ENCODE measurements at regions not wholly inside any gene's neighbourhood (a gene's known extent, or its start where the extent isn't known, plus 50 kb on each side); places are given as distances from the start of the nearest gene placed in this dataset.

- no peaks in the 10 kb centered on the region for H3K27me3 ChIP-seq (ENCODE audit: insufficient read depth, low read length, poor library complexity, severe bottlenecking)
- Mint-ChIP-seq H3K9me3 (peaks cover 2 to 17% (median 2%) of the 10 kb centered on the region in 5 donors), H3K4me1 (no peaks in the 10 kb centered on the region), H3K27ac (no peak overlapping the region), H3K27me3 (peaks cover 0 to 2% of the 10 kb centered on the region in 2 donors), H3K4me3 (no peak overlapping the region), H3K36me3 (no peaks in the 10 kb centered on the region)
- H3K36me3 ChIP-seq (ENCODE audit: insufficient read depth, low read length), result no peaks in the 10 kb centered on the region
- DNase-seq, result no peak
- H3K27ac ChIP-seq (ENCODE audit: low read depth, low read length), result no peak overlapping the region
- H3K4me1 ChIP-seq (ENCODE audit: insufficient read depth, low read length), result no peaks in the 10 kb centered on the region
- no peak overlapping the region for H3K4me3 ChIP-seq (ENCODE audit: low read length)
- CTCF ChIA-PET, result no interaction called here
- POLR2A ChIA-PET, result no interaction called here
- no peaks in the 10 kb centered on the region for H3K9me3 ChIP-seq (ENCODE audit: low read length)
Observed at GRCh38 chr4:27873596-27873995, 1013.0 kb downstream of the STIM2 start.

- H3K4me1 ChIP-seq (ENCODE audit: insufficient read depth, low read length), result no peaks in the 10 kb centered on the region
- POLR2A ChIA-PET, result no interaction called here
- no peaks in the 10 kb centered on the region for H3K36me3 ChIP-seq (ENCODE audit: insufficient read depth, low read length)
- DNase-seq, result no peak
- H3K4me1 Mint-ChIP-seq, result no peaks in the 10 kb centered on the region
- no peak overlapping the region for H3K27ac Mint-ChIP-seq
- no peak overlapping the region for H3K4me3 ChIP-seq (ENCODE audit: low read length)
- H3K27me3 Mint-ChIP-seq, result no peaks in the 10 kb centered on the region
- CTCF ChIA-PET, result no interaction called here
- H3K27ac ChIP-seq (ENCODE audit: low read depth, low read length), result no peak overlapping the region
- H3K27me3 ChIP-seq (ENCODE audit: insufficient read depth, low read length, poor library complexity, severe bottlenecking), result no peaks in the 10 kb centered on the region
- H3K4me3 Mint-ChIP-seq, result no peak overlapping the region
- H3K9me3 ChIP-seq (ENCODE audit: low read length), result no peaks in the 10 kb centered on the region
- H3K9me3 Mint-ChIP-seq, result peaks cover 3 to 39% (median 9%) of the 10 kb centered on the region in 5 donors
- no peaks in the 10 kb centered on the region for H3K36me3 Mint-ChIP-seq
Observed at GRCh38 chr4:27881705-27882104, 1021.1 kb downstream of the STIM2 start.

GRCh38 chr4:27886120-27886519 is 1025.5 kb downstream of the STIM2 start:
- POLR2A ChIA-PET, result no interaction called here
- Histone ChIP-seq H3K36me3 (ENCODE audit: insufficient read depth, low read length) (no peaks in the 10 kb centered on the region), H3K27ac (ENCODE audit: low read depth, low read length) (no peak overlapping the region), H3K9me3 (ENCODE audit: low read length) (no peaks in the 10 kb centered on the region), H3K27me3 (ENCODE audit: insufficient read depth, low read length, poor library complexity, severe bottlenecking) (no peaks in the 10 kb centered on the region), H3K4me1 (ENCODE audit: insufficient read depth, low read length) (no peaks in the 10 kb centered on the region), H3K4me3 (ENCODE audit: low read length) (no peak overlapping the region)
- Mint-ChIP-seq H3K27me3 (no peaks in the 10 kb centered on the region), H3K4me1 (no peaks in the 10 kb centered on the region), H3K4me3 (no peak overlapping the region), H3K36me3 (no peaks in the 10 kb centered on the region), H3K27ac (no peak overlapping the region), H3K9me3 (peaks cover 0 to 24% (median 7%) of the 10 kb centered on the region in 5 donors)
- no peak for DNase-seq
- CTCF ChIA-PET, result no interaction called here

- Mint-ChIP-seq H3K27me3 (no peaks in the 10 kb centered on the region), H3K4me3 (no peak overlapping the region), H3K36me3 (no peaks in the 10 kb centered on the region), H3K4me1 (no peaks in the 10 kb centered on the region), H3K9me3 (peaks cover 0 to 18% (median 5%) of the 10 kb centered on the region in 5 donors), H3K27ac (no peak overlapping the region)
- H3K27me3 ChIP-seq (ENCODE audit: insufficient read depth, low read length, poor library complexity, severe bottlenecking), result no peaks in the 10 kb centered on the region
- H3K9me3 ChIP-seq (ENCODE audit: low read length), result no peaks in the 10 kb centered on the region
- CTCF ChIA-PET, result no interaction called here
- no peaks in the 10 kb centered on the region for H3K4me1 ChIP-seq (ENCODE audit: insufficient read depth, low read length)
- H3K36me3 ChIP-seq (ENCODE audit: insufficient read depth, low read length), result no peaks in the 10 kb centered on the region
- no peak overlapping the region for H3K4me3 ChIP-seq (ENCODE audit: low read length)
- no peak overlapping the region for H3K27ac ChIP-seq (ENCODE audit: low read depth, low read length)
- no peak for DNase-seq
- POLR2A ChIA-PET, result no interaction called here
Observed at GRCh38 chr4:27887646-27888045, 1027.0 kb downstream of the STIM2 start.

GRCh38 chr4:27888505-27888904 is 1027.9 kb downstream of the STIM2 start:
- H3K27me3 Mint-ChIP-seq, result no peaks in the 10 kb centered on the region
- CTCF ChIA-PET, result no interaction called here
- Histone ChIP-seq H3K27me3 (ENCODE audit: insufficient read depth, low read length, poor library complexity, severe bottlenecking) (no peaks in the 10 kb centered on the region), H3K27ac (ENCODE audit: low read depth, low read length) (no peak overlapping the region), H3K9me3 (ENCODE audit: low read length) (no peaks in the 10 kb centered on the region), H3K4me3 (ENCODE audit: low read length) (no peak overlapping the region), H3K36me3 (ENCODE audit: insufficient read depth, low read length) (no peaks in the 10 kb centered on the region), H3K4me1 (ENCODE audit: insufficient read depth, low read length) (no peaks in the 10 kb centered on the region)
- no peak overlapping the region for H3K4me3 Mint-ChIP-seq
- H3K36me3 Mint-ChIP-seq, result no peaks in the 10 kb centered on the region
- H3K27ac Mint-ChIP-seq, result no peak overlapping the region
- H3K9me3 Mint-ChIP-seq, result peaks cover 0 to 22% (median 5%) of the 10 kb centered on the region in 5 donors
- H3K4me1 Mint-ChIP-seq, result no peaks in the 10 kb centered on the region
- DNase-seq, result no peak
- POLR2A ChIA-PET, result no interaction called here

GRCh38 chr4:27894951-27895350 is 1034.3 kb downstream of the STIM2 start:
- H3K36me3 Mint-ChIP-seq, result no peaks in the 10 kb centered on the region
- H3K27ac Mint-ChIP-seq, result no peak overlapping the region
- Histone ChIP-seq H3K4me1 (ENCODE audit: insufficient read depth, low read length) (no peaks in the 10 kb centered on the region), H3K9me3 (ENCODE audit: low read length) (no peaks in the 10 kb centered on the region), H3K36me3 (ENCODE audit: insufficient read depth, low read length) (no peaks in the 10 kb centered on the region), H3K27me3 (ENCODE audit: insufficient read depth, low read length, poor library complexity, severe bottlenecking) (no peaks in the 10 kb centered on the region), H3K27ac (ENCODE audit: low read depth, low read length) (no peak overlapping the region), H3K4me3 (ENCODE audit: low read length) (no peak overlapping the region)
- no peak overlapping the region for H3K4me3 Mint-ChIP-seq
- H3K4me1 Mint-ChIP-seq, result no peaks in the 10 kb centered on the region
- H3K27me3 Mint-ChIP-seq, result no peaks in the 10 kb centered on the region
- H3K9me3 Mint-ChIP-seq, result peaks cover 6 to 23% (median 11%) of the 10 kb centered on the region in 5 donors
- ChIA-PET POLR2A (no interaction called here), CTCF (no interaction called here)
- no peak for DNase-seq

GRCh38 chr4:27908356-27908755 is 1047.7 kb downstream of the STIM2 start:
- Mint-ChIP-seq H3K36me3 (no peaks in the 10 kb centered on the region), H3K4me3 (no peak overlapping the region), H3K9me3 (peaks cover 6 to 40% (median 12%) of the 10 kb centered on the region in 5 donors), H3K4me1 (no peaks in the 10 kb centered on the region), H3K27me3 (no peaks in the 10 kb centered on the region), H3K27ac (no peak overlapping the region)
- H3K27ac ChIP-seq (ENCODE audit: low read depth, low read length), result no peak overlapping the region
- H3K4me1 ChIP-seq (ENCODE audit: insufficient read depth, low read length), result no peaks in the 10 kb centered on the region
- no peaks in the 10 kb centered on the region for H3K27me3 ChIP-seq (ENCODE audit: insufficient read depth, low read length, poor library complexity, severe bottlenecking)
- no peak overlapping the region for H3K4me3 ChIP-seq (ENCODE audit: low read length)
- ChIA-PET CTCF (no interaction called here), POLR2A (no interaction called here)
- DNase-seq, result no peak
- H3K9me3 ChIP-seq (ENCODE audit: low read length), result no peaks in the 10 kb centered on the region
- H3K36me3 ChIP-seq (ENCODE audit: insufficient read depth, low read length), result no peaks in the 10 kb centered on the region

- ChIA-PET POLR2A (no interaction called here), CTCF (no interaction called here)
- DNase-seq, result no peak
- no peaks in the 10 kb centered on the region for H3K36me3 Mint-ChIP-seq
- no peaks in the 10 kb centered on the region for H3K9me3 ChIP-seq (ENCODE audit: low read length)
- no peaks in the 10 kb centered on the region for H3K4me1 ChIP-seq (ENCODE audit: insufficient read depth, low read length)
- H3K36me3 ChIP-seq (ENCODE audit: insufficient read depth, low read length), result no peaks in the 10 kb centered on the region
- H3K27me3 Mint-ChIP-seq, result no peaks in the 10 kb centered on the region
- H3K27ac ChIP-seq (ENCODE audit: low read depth, low read length), result no peak overlapping the region
- H3K9me3 Mint-ChIP-seq, result peaks cover 6 to 39% (median 10%) of the 10 kb centered on the region in 5 donors
- H3K27ac Mint-ChIP-seq, result no peak overlapping the region
- H3K27me3 ChIP-seq (ENCODE audit: insufficient read depth, low read length, poor library complexity, severe bottlenecking), result no peaks in the 10 kb centered on the region
- no peak overlapping the region for H3K4me3 ChIP-seq (ENCODE audit: low read length)
- H3K4me1 Mint-ChIP-seq, result no peaks in the 10 kb centered on the region
- H3K4me3 Mint-ChIP-seq, result no peak overlapping the region
Observed at GRCh38 chr4:27910227-27910626, 1049.6 kb downstream of the STIM2 start.

- Mint-ChIP-seq H3K4me1 (no peaks in the 10 kb centered on the region), H3K27me3 (no peaks in the 10 kb centered on the region), H3K9me3 (peaks cover 6 to 43% (median 10%) of the 10 kb centered on the region in 5 donors), H3K36me3 (no peaks in the 10 kb centered on the region), H3K27ac (no peak overlapping the region), H3K4me3 (no peak overlapping the region)
- ChIA-PET POLR2A (no interaction called here), CTCF (no interaction called here)
- Histone ChIP-seq H3K36me3 (ENCODE audit: insufficient read depth, low read length) (no peaks in the 10 kb centered on the region), H3K4me1 (ENCODE audit: insufficient read depth, low read length) (no peaks in the 10 kb centered on the region), H3K9me3 (ENCODE audit: low read length) (no peaks in the 10 kb centered on the region), H3K27ac (ENCODE audit: low read depth, low read length) (no peak overlapping the region), H3K27me3 (ENCODE audit: insufficient read depth, low read length, poor library complexity, severe bottlenecking) (no peaks in the 10 kb centered on the region), H3K4me3 (ENCODE audit: low read length) (no peak overlapping the region)
- no peak for DNase-seq
Observed at GRCh38 chr4:27911047-27911446, 1050.4 kb downstream of the STIM2 start.
